ENCODE measurements at regions not wholly inside any gene's neighbourhood (a gene's known extent, or its start where the extent isn't known, plus 50 kb on each side); places are given as distances from the start of the nearest gene placed in this dataset.
A peak's percentile ranks its signal among the peaks of the same experiment; 100 is the strongest.

DNA sequence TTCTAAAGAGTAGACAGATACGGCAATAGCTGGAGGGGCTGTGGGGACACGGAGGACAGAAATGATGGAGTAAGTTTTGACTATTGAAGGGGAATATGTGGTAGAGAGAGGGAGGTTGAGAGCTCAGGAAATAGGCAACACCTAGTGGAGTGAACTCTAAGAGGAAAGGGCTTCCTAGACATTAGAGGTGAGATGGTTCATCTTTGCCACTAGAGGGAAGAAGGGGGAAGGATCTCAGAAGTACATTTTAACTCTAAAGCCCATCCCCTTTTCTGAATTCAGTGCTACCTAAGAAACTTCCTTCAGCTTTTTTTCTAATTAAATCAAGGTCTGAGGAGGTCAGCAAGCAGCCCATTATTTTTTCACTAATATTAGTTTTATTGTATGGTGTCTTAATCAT lies 689.4 kb upstream of the MAP3K7 start:
- H3K9me3 ChIP-seq, result no peaks in the 10 kb centered on the region
- TF ChIP-seq, protein P1, sequence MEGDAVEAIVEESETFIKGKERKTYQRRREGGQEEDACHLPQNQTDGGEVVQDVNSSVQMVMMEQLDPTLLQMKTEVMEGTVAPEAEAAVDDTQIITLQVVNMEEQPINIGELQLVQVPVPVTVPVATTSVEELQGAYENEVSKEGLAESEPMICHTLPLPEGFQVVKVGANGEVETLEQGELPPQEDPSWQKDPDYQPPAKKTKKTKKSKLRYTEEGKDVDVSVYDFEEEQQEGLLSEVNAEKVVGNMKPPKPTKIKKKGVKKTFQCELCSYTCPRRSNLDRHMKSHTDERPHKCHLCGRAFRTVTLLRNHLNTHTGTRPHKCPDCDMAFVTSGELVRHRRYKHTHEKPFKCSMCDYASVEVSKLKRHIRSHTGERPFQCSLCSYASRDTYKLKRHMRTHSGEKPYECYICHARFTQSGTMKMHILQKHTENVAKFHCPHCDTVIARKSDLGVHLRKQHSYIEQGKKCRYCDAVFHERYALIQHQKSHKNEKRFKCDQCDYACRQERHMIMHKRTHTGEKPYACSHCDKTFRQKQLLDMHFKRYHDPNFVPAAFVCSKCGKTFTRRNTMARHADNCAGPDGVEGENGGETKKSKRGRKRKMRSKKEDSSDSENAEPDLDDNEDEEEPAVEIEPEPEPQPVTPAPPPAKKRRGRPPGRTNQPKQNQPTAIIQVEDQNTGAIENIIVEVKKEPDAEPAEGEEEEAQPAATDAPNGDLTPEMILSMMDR (IDR thresholded peaks at IDR 0.05), result no peak
- no peaks in the 10 kb centered on the region for H3K4me1 ChIP-seq (ENCODE audit: low read depth)
- no peak for DNase-seq
- H3K4me3 ChIP-seq, result no peak overlapping the region
- H3K36me3 ChIP-seq (ENCODE audit: low read depth), result no peaks in the 10 kb centered on the region
- intact Hi-C loops (cut with DNase I, micrococcal nuclease), result no loop called here
- no peak for ATAC-seq

DNA sequence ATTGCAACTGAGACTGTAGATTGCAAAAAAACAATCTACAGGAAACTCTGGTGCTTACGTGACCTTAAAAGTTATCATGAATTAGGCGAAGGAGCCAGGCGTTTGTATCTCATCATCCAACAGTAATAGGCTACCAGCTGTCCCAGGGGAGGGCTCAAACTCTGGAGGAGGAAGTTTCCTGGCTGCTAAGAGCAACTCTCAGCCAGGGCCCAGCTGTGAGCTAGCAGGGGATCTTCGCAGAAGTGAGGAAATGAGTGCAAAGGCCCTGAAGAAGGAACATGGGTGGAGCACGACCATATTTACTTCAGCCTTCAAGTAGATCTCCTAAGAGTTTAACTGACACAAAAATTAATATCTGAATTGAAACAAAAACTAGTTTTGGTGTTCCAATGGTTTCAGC lies 686.9 kb upstream of the MAP3K7 start:
- H3K4me1 ChIP-seq (ENCODE audit: low read depth), result no peaks in the 10 kb centered on the region
- ATAC-seq (no peak), DNase-seq (peak in 1 of 3 donors; percentile 8)
- no peaks in the 10 kb centered on the region for H3K9me3 ChIP-seq
- H3K36me3 ChIP-seq (ENCODE audit: low read depth), result no peaks in the 10 kb centered on the region
- intact Hi-C loops (cut with DNase I, micrococcal nuclease), result no loop called here
- H3K4me3 ChIP-seq, result no peak overlapping the region
- TF ChIP-seq, protein P1 (IDR thresholded peaks at IDR 0.05), result no peak

DNA sequence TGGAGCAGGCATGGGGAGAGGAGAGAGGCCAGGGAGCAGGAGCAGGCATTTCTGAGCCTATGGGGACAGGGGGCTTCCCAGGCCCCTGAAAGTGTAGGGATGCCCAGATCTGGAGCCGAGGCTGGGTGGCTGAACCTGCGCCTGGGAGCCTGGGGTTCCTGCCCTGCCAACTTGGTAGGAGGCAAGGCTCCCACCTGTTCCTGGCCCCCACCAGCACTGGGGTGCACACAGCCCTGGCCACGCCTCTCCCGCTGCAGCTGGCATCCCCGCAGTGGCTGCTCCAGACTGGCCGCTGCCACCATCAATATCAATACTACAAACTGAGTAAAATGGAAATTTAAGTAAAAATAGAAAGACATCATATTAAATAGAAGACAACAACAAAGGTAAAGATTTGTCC lies 684.9 kb upstream of the MAP3K7 start:
- H3K36me3 ChIP-seq (ENCODE audit: low read depth), result no peaks in the 10 kb centered on the region
- intact Hi-C loops (cut with DNase I, micrococcal nuclease), result no loop called here
- ATAC-seq, result no peak
- no peaks in the 10 kb centered on the region for H3K9me3 ChIP-seq
- DNase-seq, result no peak
- no peak overlapping the region for H3K4me3 ChIP-seq
- TF ChIP-seq, protein P1 (IDR thresholded peaks at IDR 0.05), result no peak
- no peaks in the 10 kb centered on the region for H3K4me1 ChIP-seq (ENCODE audit: low read depth)

DNA sequence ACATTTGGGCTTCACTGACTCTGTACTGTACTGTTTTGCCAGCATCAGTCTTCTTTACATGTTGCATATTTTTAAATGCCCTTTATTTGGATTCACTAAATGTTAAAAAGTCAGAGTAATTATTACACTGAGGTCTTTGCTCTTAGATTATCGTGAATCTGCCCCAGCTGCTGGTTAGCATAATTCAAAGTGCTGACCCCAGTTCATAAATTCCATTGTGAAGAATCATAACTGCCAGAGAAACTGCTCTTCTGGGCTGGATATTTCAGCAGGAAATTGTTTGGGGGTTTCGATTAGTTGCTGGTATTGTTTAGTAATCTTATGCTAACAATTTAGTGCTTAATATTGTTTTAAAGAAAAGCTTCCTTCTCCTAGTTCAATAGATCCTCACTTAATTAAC lies 682.1 kb upstream of the MAP3K7 start:
- intact Hi-C loops (cut with DNase I, micrococcal nuclease), result no loop called here
- no peaks in the 10 kb centered on the region for H3K4me1 ChIP-seq (ENCODE audit: low read depth)
- TF ChIP-seq, protein P1 (IDR thresholded peaks at IDR 0.05), result no peak
- no peak for ATAC-seq
- no peaks in the 10 kb centered on the region for H3K9me3 ChIP-seq
- H3K4me3 ChIP-seq, result no peak overlapping the region
- H3K36me3 ChIP-seq (ENCODE audit: low read depth), result no peaks in the 10 kb centered on the region
- DNase-seq, result no peak

DNA sequence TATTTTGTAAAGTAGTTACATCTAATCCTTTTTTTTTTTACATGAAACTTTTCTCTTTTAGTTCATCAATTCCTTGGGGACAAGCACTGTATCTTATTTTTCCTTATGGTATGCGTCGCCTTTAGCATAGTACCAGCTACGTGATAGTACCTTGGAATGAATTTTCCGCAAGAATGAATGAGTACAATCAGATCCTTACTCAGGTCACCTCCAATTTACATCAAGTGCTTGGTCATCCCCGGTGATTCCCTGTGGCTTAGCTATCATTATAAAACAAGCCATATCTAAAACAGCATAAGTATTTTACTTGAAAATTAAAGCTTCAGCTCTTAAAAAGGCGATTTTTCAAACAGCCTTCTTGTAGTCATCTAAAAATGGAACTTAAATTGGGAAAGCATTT lies 680.4 kb upstream of the MAP3K7 start:
- intact Hi-C loops (cut with DNase I, micrococcal nuclease), result no loop called here
- Histone ChIP-seq H3K4me3 (no peak overlapping the region), H3K9me3 (no peaks in the 10 kb centered on the region), H3K36me3 (ENCODE audit: low read depth) (no peaks in the 10 kb centered on the region), H3K4me1 (ENCODE audit: low read depth) (no peaks in the 10 kb centered on the region)
- TF ChIP-seq, protein P1 (IDR thresholded peaks at IDR 0.05), result no peak
- no peak for ATAC-seq
- no peak for DNase-seq

DNA sequence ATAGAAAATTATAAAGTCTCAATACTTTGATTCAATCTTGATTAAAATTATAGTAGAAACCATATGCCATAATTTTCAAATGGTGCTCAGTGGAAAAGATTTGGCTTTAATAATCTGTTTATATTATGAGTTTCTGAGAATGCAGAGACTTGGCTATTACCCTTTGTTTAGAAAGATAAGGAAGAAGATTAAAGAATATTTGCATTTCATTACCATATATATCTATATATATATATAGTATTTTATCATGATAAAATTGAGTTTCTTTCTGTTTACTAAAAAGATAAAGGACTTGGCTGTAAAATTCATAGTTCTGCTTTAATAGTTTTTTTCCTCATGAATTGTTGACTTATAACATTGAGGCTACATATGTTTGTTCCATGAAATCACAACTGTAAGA lies 679.3 kb upstream of the MAP3K7 start:
- TF ChIP-seq, protein P1 (IDR thresholded peaks at IDR 0.05), result no peak
- DNase-seq (no peak), ATAC-seq (no peak)
- Histone ChIP-seq H3K36me3 (ENCODE audit: low read depth) (no peaks in the 10 kb centered on the region), H3K4me3 (no peak overlapping the region), H3K4me1 (ENCODE audit: low read depth) (no peaks in the 10 kb centered on the region), H3K9me3 (no peaks in the 10 kb centered on the region)
- intact Hi-C loops (cut with DNase I, micrococcal nuclease), result no loop called here
